K562 (cell line): ENCODE measurements at regions not wholly inside any gene's neighbourhood (a gene's known extent, or its start where the extent isn't known, plus 50 kb on each side); places are given as distances from the start of the nearest gene placed in this dataset.

Experiments
- ATAC-seq: fragments of 200-7000 bp; cut with Tn5 transposase; 3 replicates; pipeline ENCODE4 v1.9.1; 2020; ENCODE audit warnings: moderate library complexity
- BruUV-seq: library from RNA; stranded (reverse); fragments of 400-500 nt; replicated peaks from 2 replicates; lab custom pipeline; 2021; lab: Mats Ljungman, UMichigan
- CTCF ChIA-PET: fragments of 300-600 bp; formaldehyde crosslinking; extraction: SDS; loops from one replicate; lab custom pipeline; 2021; ENCODE audit warnings: low intra/inter-chr PET ratio; lab: Yijun Ruan, JAX
- POLR2A ChIA-PET: fragments of 300-600, 350-650 bp; sonication (Branson Sonifier 250); formaldehyde crosslinking; extraction: SDS; loops from one replicate; lab custom pipeline; 2021; ENCODE audit warnings: antibody characterized with exemption, inconsistent platforms; lab: Yijun Ruan, JAX
- DNase-seq, 4 experiments: peaks; one replicate each; pipeline versions ENCODE4 v3.0.0 to v3.0.0-alpha.2; 2011 to 2018; ENCODE audit warnings: low spot score in 3 of 4, mixed read lengths in 3 of 4; ENCODE audit errors: extremely low read depth in 1 of 4
- FAIRE-seq: peaks from 2 replicates; lab custom pipeline; 2011; peaks lifted over from hg19 to GRCh38; lab: Jason Lieb, UNC
- H2AFZ ChIP-seq: 2 replicates; pipeline ENCODE4 v1.6.0; 2011; ENCODE audit warnings: low read depth, low read length, control low read depth, inconsistent platforms
- H3K27ac ChIP-seq: fragments of 200-600 bp; 3 replicates; pipeline ENCODE4 v1.8.0; 2011; ENCODE audit warnings: low read depth, mild to moderate bottlenecking, control low read depth, inconsistent platforms, low read length, moderate library complexity, mixed read lengths; ENCODE audit errors: extremely low read depth
- H3K27me3 ChIP-seq, 2 experiments: fragments of 300-600 bp in 1 of 2; 2 replicates in 1 of 2; 3 replicates in 1 of 2; pipeline versions ENCODE4 v1.6.0 to v1.8.0; 2011; ENCODE audit warnings: inconsistent platforms in 2 of 2, low read length in 2 of 2, mild to moderate bottlenecking in 1 of 2, mixed read lengths in 1 of 2, moderate library complexity in 1 of 2; ENCODE audit not compliant: control insufficient read depth in 2 of 2, insufficient read depth in 2 of 2
- H3K36me3 ChIP-seq: fragments of 300-600 bp; 3 replicates; pipeline ENCODE4 v1.8.0; 2011; ENCODE audit warnings: mild to moderate bottlenecking, low read length, inconsistent platforms; ENCODE audit not compliant: control insufficient read depth, insufficient read depth
- H3K4me1 ChIP-seq, 2 experiments: fragments of 200-600 bp in 1 of 2; replicated peaks in 1 of 2; 2 replicates in 1 of 2; 3 replicates in 1 of 2; pipeline versions ENCODE4 v1.5.1 to v1.8.0; 2011; ENCODE audit warnings: inconsistent platforms in 2 of 2, low read length in 2 of 2, mild to moderate bottlenecking in 1 of 2, mixed read lengths in 1 of 2, moderate library complexity in 1 of 2; ENCODE audit not compliant: control insufficient read depth in 2 of 2, insufficient read depth in 2 of 2
- H3K4me2 ChIP-seq: 2 replicates; pipeline ENCODE4 v1.6.1; 2011; ENCODE audit warnings: low read length, control low read depth, inconsistent platforms, mixed read lengths; ENCODE audit not compliant: insufficient read depth
- H3K4me3 ChIP-seq: fragments of 200-600 bp; sonication (generic), shearing (Covaris generic); 2 replicates; pipeline ENCODE4 v1.5.1; 2016; ENCODE audit warnings: control low read depth, inconsistent platforms
- H3K79me2 ChIP-seq: fragments of 200-600 bp; 3 replicates; pipeline ENCODE4 v1.8.0; 2011; ENCODE audit warnings: low read length, inconsistent platforms; ENCODE audit not compliant: control insufficient read depth, insufficient read depth
- H3K9ac ChIP-seq, 2 experiments: 2 replicates each; pipeline versions ENCODE4 v1.6.0 to v1.6.1; 2011; ENCODE audit warnings: low read depth in 2 of 2, low read length in 2 of 2, control low read depth in 1 of 2, inconsistent platforms in 1 of 2, mild to moderate bottlenecking in 1 of 2, mixed read lengths in 1 of 2; ENCODE audit not compliant: insufficient read depth in 1 of 2
- H3K9me1 ChIP-seq: one replicate; pipeline ENCODE4 v1.6.0; 2011; ENCODE audit warnings: inconsistent platforms, mild to moderate bottlenecking, low read length, moderate library complexity; ENCODE audit not compliant: control insufficient read depth, insufficient read depth
- H3K9me3 ChIP-seq: replicated peaks from 2 replicates; pipeline ENCODE4 v1.5.1; 2011; ENCODE audit warnings: low read depth, low read length, inconsistent platforms; ENCODE audit not compliant: control insufficient read depth, insufficient read depth
- H4K20me1 ChIP-seq: replicated peaks from 2 replicates; pipeline ENCODE4 v1.6.1; 2011; ENCODE audit warnings: low read length, inconsistent platforms, mixed read lengths; ENCODE audit not compliant: control insufficient read depth, insufficient read depth
- DDX20 ChIP-seq: fragments of 450-650 bp; IDR thresholded peaks from 2 replicates; pipeline ENCODE4 v1.6.1; 2016; ENCODE audit warnings: missing genetic modification characterization, low read depth, mild to moderate bottlenecking, missing compliant biosample characterization, moderate library complexity
- FOXJ3 ChIP-seq: sonication (generic); formaldehyde crosslinking; IDR thresholded peaks from 2 replicates; pipeline ENCODE4 v1.4.0; 2020; ENCODE audit warnings: mild to moderate bottlenecking, missing genetic modification reagents
- HDAC6 ChIP-seq: IDR thresholded peaks from 2 replicates; pipeline ENCODE4 v1.6.1; 2012; ENCODE audit warnings: low read depth, mild to moderate bottlenecking, control low read depth, inconsistent platforms, low read length, moderate library complexity
- MYNN ChIP-seq, 2 experiments: sonication (generic); formaldehyde crosslinking in 1 of 2; IDR thresholded peaks; 2 replicates each; pipeline versions ENCODE4 v1.5.0 to v1.6.1; 2016 to 2020; ENCODE audit warnings: antibody characterized with exemption in 1 of 2, missing genetic modification reagents in 1 of 2
- PRPF4 ChIP-seq: fragments of 200-400 bp; formaldehyde crosslinking; IDR thresholded peaks from one replicate; pipeline ENCODE4 v1.6.1; 2017; ENCODE audit warnings: low read length, low read depth, mild to moderate bottlenecking; ENCODE audit not compliant: insufficient read depth, poor library complexity, severe bottlenecking
- U2AF2 ChIP-seq: fragments of 200-400 bp; formaldehyde crosslinking; optimal IDR thresholded peaks from 2 replicates; pipeline ENCODE3; 2017; ENCODE audit warnings: low read depth, mild to moderate bottlenecking, low read length
- ZNF408 ChIP-seq: fragments of 250-450 bp; sonication (Bioruptor Pico); IDR thresholded peaks from 2 replicates; pipeline ENCODE4 v1.4.0; 2020; ENCODE audit warnings: low read depth, mild to moderate bottlenecking, moderate library complexity
- ZNF77 ChIP-seq: fragments of 250-450 bp; sonication (Bioruptor Pico); IDR thresholded peaks from 2 replicates; pipeline ENCODE4 v1.5.0; 2020
- WGBS: fragments of 100-300 bp; shearing (Covaris generic); methylation state at CpG from one replicate; pipeline ENCODE4 v1.1.6; 2016; ENCODE audit warnings: low coverage, mixed read lengths; ENCODE audit not compliant: insufficient coverage; ENCODE audit errors: missing lambda C conversion rate; 5-methylcytosine and 5-hydroxymethylcytosine counted together
- in situ Hi-C: fragments of 300-500 bp; cut with MboI; formaldehyde crosslinking; loops from 4 replicates; pipeline ENCODE4 v1.15.0; 2018; ENCODE audit warnings: inconsistent platforms, mixed read lengths
- intact Hi-C: fragments of 100-400 bp; cut with micrococcal nuclease; formaldehyde crosslinking; loops from 2 replicates; pipeline ENCODE4 v1.14.2; 2022
- TF ChIP-seq, protein P1 (sequence below), 2 experiments: fragments of 450-650 bp; IDR thresholded peaks; 2 replicates each; pipeline ENCODE4 v1.6.1; 2016; ENCODE audit warnings: mild to moderate bottlenecking in 2 of 2, borderline replicate concordance in 1 of 2, low read depth in 1 of 2, moderate library complexity in 1 of 2
- TF ChIP-seq, protein P2 (sequence below), 2 experiments: fragments of 250-450 bp in 1 of 2; fragments of 450-650 bp in 1 of 2; sonication (Bioruptor Pico) in 1 of 2; IDR thresholded peaks; 2 replicates each; pipeline versions ENCODE4 v1.6.1 to v1.8.0; 2016 to 2021; ENCODE audit warnings: mild to moderate bottlenecking in 2 of 2, moderate library complexity in 2 of 2, missing compliant biosample characterization in 1 of 2, missing genetic modification characterization in 1 of 2

DNA sequence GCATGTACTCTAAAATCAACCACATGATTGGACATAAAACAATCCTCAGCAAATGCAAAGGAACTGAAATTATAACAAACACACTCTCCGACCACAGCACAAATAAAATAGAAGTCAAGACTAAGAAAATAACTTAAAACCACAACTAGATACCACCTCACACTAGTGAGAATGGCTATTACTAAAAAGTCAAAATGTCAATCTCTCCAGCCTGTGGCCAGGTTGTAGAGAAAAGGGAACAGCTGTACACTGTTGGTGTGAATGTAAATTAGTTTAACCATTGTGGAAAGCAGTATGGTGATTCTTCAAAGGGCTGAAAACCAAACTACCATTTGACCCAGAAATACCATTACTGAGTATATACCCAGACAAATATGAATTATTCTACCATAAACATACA lies 1025.7 kb upstream of the TENM4 start (continued):
- TF ChIP-seq, protein P1, sequence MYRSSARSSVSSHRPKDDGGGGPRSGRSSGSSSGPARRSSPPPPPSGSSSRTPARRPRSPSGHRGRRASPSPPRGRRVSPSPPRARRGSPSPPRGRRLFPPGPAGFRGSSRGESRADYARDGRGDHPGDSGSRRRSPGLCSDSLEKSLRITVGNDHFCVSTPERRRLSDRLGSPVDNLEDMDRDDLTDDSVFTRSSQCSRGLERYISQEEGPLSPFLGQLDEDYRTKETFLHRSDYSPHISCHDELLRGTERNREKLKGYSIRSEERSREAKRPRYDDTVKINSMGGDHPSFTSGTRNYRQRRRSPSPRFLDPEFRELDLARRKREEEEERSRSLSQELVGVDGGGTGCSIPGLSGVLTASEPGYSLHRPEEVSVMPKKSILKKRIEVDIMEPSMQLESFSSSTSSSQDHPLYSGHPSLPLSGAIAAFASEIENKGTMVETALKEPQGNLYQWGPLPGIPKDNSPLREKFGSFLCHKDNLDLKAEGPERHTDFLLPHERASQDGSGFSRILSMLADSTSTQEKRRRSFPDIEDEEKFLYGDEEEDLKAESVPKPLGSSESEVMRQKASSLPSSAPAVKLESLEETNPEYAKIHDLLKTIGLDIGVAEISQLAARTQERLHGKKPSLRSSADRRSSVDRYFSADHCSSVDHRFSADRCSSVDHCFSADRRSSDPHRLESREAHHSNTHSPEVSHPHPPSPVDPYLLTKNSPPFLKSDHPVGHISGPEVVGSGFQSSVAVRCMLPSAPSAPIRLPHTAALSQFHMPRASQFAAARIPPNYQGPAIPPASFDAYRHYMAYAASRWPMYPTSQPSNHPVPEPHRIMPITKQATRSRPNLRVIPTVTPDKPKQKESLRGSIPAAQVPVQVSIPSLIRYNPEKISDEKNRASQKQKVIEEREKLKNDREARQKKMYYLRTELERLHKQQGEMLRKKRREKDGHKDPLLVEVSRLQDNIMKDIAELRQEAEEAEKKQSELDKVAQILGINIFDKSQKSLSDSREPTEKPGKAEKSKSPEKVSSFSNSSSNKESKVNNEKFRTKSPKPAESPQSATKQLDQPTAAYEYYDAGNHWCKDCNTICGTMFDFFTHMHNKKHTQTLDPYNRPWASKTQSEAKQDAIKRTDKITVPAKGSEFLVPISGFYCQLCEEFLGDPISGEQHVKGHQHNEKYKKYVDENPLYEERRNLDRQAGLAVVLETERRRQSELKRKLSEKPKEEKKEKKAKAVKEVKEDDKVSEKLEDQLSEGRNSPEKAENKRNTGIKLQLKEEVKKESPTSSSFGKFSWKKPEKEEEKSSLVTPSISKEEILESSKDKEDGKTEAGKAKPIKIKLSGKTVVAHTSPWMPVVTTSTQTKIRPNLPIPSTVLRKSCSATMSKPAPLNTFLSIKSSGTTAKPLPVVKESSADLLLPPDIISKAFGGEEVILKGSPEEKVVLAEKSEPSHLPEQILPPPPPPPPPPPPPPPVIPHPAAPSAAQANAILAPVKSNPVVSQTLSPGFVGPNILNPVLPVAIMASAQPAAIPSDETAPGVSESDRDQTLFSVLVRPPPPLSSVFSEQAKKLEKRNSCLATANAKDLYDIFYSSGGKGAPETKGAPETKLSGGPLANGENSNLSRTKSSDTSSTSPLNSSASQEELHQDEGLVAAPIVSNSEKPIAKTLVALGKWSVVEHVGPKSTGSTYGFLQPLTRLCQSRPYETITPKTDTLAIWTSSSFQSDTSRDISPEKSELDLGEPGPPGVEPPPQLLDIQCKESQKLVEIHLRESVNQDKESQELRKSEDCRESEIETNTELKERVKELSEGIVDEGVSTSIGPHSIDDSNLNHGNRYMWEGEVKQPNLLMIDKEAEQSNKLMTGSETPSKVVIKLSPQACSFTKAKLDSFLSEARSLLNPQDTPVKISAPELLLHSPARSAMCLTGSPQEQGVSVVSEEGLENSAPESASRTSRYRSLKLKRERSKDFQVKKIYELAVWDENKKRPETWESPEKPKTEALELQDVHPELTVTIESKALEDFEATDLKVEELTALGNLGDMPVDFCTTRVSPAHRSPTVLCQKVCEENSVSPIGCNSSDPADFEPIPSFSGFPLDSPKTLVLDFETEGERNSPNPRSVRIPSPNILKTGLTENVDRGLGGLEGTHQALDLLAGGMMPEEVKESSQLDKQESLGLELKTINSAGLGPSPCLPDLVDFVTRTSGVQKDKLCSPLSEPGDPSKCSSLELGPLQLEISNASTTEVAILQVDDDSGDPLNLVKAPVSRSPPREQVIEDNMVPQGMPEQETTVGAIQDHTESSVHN (IDR thresholded peaks at IDR 0.05; ENCODE audit: borderline replicate concordance in 1 of 2, low read depth in 1 of 2), result no peak
- no peak for TF ChIP-seq PRPF4

DNA sequence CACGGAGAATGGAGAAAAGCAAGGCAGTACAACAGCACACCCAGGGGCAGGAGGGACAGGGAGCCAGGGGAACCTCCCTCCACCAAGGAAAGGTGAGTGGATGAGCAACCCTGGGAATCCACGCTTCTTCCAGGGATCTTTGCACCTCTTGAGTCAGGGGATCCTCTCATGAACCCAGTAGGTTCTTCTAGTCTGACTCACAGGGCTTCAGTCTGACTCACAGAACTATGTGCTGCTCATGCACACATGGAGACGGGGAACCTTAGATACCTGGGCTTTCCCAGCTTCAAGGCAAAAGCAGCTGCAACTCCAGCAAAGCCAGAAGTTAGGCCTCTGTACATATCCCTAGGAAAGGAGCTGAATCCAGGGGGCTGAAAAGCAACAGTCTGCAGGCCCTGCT lies 1021.4 kb upstream of the TENM4 start:
- Histone ChIP-seq H3K9me3 (no peaks in the 10 kb centered on the region), H3K4me1 (no peaks in the 10 kb centered on the region), H3K9ac (no peak overlapping the region), H3K4me2 (no peak overlapping the region), H4K20me1 (no peaks in the 10 kb centered on the region), H2AFZ (no peak overlapping the region), H3K36me3 (no peaks in the 10 kb centered on the region), H3K9me1 (no peaks in the 10 kb centered on the region), H3K27me3 (no peaks in the 10 kb centered on the region), H3K27ac (no peak overlapping the region), H3K79me2 (no peaks in the 10 kb centered on the region), H3K4me3 (no peak overlapping the region)
- ATAC-seq (no peak), FAIRE-seq (no peak), DNase-seq (no peak)
- intact Hi-C loops, result no loop called here
- in situ Hi-C loops, result no loop called here
- ChIA-PET CTCF (no interaction called here), POLR2A (no interaction called here)
- BruUV-seq, result no TSS peak
- WGBS, result 7% methylated on average over 3 of the region's 3 CpGs
- TF ChIP-seq PRPF4 (no peak), HDAC6 (no peak), FOXJ3 (CRISPR knock-in tag) (no peak), DDX20 (tag) (no peak), U2AF2 (no peak), ZNF408 (no peak), MYNN (IDR thresholded peaks at IDR 0.05) (no peak), MYNN (CRISPR knock-in tag; IDR thresholded peaks at IDR 0.05) (no peak), ZNF77 (CRISPR knock-in tag) (no peak)
- TF ChIP-seq, protein P2, sequence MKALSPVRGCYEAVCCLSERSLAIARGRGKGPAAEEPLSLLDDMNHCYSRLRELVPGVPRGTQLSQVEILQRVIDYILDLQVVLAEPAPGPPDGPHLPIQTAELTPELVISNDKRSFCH (CRISPR knock-in tag; IDR thresholded peaks at IDR 0.05), result no peak
- TF ChIP-seq, protein P2 (tag; IDR thresholded peaks at IDR 0.05), result no peak
